GM12892 (cell line): ENCODE measurements at regions not wholly inside any gene's neighbourhood (a gene's known extent, or its start where the extent isn't known, plus 50 kb on each side); places are given as distances from the start of the nearest gene placed in this dataset.

Experiments
- POLR2A ChIP-seq: IDR thresholded peaks from 2 replicates; pipeline ENCODE4 v1.6.1; 2011; ENCODE audit warnings: low read depth, low read length, control low read depth
- POLR2AphosphoS5 ChIP-seq: IDR thresholded peaks from 2 replicates; pipeline ENCODE4 v1.6.1; 2011; ENCODE audit warnings: low read depth, low read length, control low read depth

DNA sequence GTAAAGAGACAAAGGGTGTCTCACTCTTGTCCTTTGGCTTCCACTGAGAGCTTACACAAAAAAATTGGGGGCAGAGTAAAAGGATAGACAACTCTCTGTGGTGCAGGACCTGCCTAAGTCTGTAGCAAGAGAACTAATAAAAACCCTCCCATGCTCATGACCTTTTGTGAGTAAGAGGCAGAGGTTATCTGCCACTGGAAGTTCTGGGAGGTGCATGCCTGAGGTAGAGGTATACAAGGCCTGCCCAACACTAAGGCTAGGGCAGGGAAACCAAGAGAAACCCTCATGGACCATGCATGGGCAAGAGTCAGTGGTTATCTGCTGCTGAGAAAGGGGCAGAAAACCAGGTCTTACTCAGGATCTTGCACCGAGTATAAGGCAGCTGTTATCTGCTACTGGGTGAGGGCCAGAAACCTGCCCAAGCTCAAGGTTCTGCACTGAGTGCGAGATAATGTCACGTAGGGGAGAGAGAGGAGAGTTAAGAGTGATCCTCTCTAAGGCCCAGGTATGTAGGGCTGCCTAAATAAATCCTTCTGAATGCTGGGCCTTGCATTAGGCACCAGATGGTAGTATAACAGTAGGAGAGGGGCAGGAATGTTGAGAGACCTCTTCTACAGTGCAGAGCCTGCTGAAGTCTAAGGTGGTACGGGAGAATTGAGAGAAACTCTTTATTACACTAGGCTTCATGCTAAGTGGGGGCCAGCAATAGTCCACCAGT is 143.4 kb downstream of the MACROH2A1 start:
- TF ChIP-seq POLR2A (no peak), POLR2AphosphoS5 (no peak)
